HG03354 (cell line): ENCODE measurements at regions not wholly inside any gene's neighbourhood (a gene's known extent, or its start where the extent isn't known, plus 50 kb on each side); places are given as distances from the start of the nearest gene placed in this dataset.
"Not testable (repeated sequence)": the region's sequence is repeated elsewhere in the genome, so short reads cannot be mapped to it uniquely, and the experiment has no call there.

ENCODE experiments used
- ATAC-seq: cut with Tn5 transposase; IDR thresholded peaks from one replicate; pipeline ENCODE4 v1.9.1; 2021; ENCODE audit warnings: mild to moderate bottlenecking; ENCODE audit not compliant: unreplicated experiment, poor library complexity, severe bottlenecking

DNA sequence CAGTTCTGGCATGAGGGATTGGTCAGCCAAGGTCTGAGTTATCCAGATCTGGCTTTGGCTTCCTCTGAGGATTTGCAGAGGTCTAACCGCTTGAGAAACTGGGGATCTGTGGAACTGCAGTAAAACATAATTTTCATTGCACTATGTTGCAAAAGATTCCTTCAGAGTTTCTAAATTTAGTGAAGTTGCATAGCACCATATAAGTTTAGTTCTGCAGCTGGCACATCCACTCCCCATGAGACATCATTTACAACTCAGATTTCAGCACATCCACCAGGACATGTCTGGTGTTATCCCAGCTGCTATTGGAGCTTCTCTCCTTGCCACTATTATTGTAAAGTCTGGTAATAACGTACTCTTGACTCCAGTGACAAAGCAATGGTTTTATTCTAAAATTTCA, 181.5 kb downstream of the CWF19L2 start:
- no peak for ATAC-seq

DNA sequence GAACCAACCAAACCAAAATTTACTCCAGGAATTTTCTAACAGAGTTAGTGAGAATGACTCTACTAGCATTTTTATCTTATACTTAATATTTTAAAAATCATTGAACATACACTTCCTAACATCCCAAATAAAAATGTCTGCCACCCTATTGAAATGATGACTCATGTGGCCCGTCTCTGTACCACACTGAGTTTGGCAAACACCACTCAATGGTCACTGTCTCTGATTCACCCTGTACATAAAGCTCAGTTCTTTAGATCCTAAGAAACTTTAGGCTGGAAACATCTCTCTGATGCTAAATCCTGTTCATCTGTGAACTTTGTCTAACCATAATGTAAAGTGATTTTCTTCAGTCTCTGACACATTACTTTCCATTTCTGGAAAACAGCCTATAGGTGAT, 182.0 kb downstream of the CWF19L2 start:
- ATAC-seq = no peak

DNA sequence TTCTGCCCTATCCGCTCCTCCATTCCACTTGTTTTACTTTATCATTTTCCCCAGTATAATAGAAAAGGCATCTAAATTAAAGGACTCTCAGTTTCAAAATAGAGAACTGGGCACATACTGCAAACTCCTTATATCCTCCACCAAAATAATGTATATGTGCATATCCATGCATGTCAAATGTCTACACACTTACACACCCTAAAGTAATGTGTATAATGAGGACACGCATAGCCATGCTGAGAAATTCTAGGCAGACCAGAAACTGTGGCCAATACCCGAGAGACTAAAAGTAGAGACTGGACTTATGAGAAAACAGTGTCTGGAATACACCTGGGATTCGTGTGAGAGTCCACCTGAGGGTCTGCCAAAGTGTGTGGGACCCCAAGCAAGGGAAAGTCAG, 183.5 kb downstream of the CWF19L2 start:
- no peak for ATAC-seq

DNA sequence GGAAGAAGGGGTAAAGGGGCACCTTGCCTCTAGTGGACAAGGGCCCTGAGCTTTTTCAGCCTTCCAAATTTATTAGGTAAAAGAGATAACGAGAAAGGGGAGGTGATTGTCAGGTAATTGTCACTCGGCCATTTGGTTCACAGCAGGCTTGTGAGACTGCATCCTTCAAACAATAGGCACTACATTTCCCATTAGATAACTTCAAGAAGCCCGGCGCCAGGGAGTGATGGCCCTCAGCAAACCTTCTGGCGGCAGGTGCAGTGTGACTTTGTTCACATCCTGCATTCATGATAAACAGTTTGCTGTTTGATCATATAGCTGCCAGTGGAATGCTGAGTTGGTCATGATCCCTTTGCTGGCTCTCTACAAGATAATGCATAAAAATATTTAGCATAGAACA, 185.1 kb downstream of the CWF19L2 start:
- ATAC-seq = no peak

DNA sequence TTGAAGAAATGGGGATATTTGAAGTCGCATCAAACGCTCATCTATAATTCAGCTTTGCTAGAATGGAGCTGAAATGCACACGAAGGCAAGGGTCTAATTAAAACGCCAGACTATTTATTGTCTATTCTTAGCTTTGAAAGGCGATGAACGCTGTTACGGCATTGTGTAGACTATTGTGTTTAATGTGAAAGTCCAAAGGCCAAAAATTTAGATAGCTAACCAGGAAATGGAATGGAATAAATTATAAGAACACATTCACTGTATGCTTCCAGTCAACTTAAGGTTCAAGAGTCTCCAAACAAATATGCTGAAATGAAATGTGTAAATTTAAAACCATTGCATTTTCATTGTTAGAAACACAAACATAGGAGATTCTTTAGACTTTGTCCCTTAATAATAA, 186.2 kb downstream of the CWF19L2 start:
- no peak for ATAC-seq

DNA sequence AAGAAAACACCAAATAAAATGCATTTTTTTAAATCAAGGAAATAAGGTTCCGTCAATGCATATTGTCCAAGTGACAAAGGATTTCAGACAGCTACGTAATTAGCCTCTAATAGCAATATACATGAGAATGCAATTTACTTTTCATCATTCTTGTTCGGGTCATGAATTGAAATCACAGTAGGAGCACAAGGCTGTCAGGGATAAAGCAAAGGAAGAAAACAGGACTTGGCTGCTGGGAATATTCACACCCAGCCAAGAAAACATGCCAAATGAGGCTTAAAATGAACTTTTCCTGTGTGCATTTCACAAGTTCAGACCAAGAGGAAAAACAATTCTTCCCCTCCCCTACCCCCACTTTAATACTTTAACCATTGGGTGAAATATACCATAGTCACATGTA, 188.6 kb downstream of the CWF19L2 start:
- no peak for ATAC-seq

DNA sequence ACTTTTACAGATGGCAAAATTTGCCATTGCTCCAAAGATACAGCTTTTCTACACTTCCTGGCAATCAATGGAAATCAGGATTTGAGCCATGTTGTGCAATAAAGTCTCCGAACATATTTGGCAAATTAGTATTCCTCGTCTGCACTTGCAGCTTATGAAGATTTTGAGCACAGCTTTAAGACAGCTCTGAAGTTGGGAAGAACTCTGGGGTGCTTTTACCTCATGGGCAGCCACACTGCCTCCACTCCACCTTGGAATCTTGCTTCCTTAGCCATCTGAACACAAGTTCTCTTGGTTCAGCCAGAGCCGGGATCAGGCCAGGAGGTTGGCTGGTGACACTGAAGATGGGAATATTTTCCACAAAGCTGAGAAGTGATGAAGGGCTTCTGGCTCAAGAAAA, 191.2 kb downstream of the CWF19L2 start:
- ATAC-seq = no peak

DNA sequence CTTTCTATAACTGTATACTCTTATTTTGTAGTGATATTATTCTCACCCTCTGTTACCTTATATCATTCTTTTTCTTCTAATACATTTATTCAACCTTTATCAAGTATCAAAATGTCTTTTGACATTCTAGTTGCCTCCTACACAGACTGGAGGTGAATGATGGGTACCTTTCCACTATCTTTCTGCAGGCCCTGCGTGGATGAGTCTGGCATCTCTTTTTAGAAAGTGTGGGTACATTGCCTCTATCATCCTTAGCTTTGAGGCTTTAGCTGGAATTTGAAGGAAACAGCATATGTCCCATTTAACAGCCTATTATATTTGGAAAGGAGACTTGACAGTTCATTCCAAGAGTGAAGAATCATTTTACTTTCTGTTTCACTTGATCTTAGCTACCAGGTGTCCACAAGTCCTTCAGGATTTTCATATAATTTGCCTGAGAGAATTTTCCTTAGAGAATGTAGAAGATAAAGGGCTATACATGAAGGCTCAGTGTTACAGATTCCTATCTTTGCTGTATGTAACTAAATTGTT, 192.0 kb downstream of the CWF19L2 start:
- ATAC-seq = no peak

DNA sequence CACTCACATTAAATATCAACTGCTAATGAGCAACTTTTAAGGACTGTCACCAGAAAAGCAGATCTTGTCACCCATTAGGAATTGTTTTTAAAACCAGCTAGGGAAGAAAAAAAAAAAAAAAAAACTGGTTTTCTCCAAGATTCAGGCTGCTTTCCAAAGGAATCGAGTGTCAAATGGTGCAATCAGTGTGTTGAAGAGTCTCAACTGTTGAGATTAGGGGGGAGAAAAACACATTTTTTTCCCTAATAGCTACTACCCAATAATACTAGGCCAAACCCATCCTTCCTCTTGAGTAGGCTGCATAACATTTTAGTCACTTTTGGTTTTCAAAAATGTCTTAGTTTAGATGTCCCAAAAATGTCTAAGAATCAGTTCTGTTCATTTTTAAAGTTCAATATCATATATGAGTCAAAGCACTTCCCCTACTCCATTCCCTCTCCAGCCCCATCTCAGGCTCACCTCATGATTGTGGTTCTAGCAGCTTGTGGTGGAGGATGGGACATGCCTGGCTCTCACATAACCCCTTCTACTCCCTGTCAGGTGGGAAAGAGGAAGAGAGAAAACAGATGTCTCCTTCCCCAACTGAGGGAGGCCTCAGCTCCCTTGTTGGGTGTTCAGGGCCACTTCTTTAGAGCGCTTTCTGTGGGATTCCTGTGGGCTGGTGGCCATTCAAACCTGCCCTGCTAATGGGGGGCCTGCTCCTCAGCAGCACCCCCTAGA, 193.6 kb downstream of the CWF19L2 start:
- ATAC-seq = no peak

DNA sequence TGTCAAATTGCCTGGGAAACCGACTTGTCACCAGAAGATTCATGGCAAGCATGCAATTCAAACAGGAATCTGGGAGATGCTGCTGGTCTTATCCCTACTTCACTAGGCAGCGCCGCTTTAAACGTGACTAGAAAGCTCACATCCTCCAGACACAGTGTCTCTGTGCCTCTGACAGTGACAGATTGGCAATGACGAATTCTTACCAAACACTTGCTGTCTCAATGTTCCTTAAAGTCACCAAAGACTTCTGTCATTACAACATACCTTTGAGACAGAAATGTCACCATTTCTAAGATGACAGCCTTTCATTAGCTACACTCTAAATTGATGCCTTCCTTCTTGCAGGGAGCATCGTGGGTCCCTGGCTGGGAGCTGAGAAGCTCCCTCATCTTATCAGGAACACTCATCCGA, 197.8 kb downstream of the CWF19L2 start:
- ATAC-seq = no peak

DNA sequence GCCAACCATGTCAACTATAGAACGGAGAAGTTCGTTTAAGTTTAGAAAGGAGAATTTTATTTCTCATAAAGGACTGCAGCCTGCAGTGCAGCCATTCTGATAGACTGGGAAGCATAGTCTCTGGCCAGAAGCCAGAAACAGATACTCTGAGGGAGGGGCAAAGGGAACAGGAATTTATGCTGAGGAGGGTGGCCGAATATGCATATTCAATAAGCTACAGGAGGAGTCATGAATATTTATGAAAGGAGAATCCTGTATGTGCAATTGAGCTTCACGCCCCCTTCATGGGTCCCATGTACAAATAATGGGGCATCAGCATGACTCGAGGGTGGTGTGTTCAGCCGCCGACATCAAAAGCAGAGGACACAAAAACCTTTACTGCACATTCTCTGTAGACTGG, 199.9 kb downstream of the CWF19L2 start:
- ATAC-seq = no peak

DNA sequence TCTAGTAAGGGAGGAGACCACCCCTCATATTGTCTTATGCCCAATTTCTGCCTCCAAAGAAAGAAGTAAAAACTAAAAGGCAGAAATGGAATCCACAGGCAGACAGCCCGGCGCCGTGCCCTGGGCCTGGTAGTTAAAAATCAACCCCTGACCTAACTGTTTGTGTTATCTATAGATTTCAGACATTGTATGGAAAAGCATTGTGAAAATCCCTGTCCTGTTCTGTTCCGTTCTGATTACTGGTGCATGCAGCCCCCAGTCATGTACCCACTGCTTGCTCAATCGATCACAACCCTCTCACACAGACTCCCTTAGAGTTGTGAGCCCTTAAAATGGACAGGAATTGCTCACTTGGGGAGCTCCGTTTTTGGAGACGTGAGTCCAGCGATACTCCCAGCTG, 204.0 kb downstream of the CWF19L2 start:
- not testable (repeated sequence) for ATAC-seq

DNA sequence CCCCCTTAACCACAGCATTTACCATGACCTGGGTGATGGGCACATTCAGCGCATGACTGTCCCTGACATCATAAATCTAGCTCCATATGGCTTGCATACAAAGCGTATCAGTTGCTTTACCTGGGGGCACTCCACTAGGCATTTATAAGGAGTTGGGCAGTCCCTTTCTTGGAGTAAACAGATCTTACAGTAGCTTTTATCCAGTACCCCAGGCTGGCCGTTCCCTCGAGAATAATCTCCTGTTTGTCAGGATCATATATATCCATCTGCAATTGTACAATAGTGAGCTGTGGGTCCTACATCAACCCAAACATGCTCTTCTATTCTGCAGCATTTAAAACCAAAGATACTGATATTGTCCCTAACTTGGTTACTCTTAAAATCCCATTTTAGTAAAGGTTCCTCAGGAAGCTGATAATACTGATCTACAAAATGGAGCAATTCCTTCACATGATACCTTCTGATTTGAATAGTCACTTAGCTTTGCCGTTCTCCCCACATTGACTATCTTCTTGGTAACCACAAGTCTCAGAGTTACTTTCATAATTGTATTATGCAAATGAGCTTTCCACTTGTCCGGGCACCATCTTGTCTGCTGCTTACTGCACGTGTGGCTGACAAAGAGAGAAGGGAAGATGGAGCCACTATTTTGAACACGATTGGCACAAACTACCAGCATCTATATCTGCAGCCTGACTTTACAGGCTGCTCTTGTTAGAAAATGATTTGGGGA, 205.0 kb downstream of the CWF19L2 start:
- ATAC-seq = peak; percentile 96

DNA sequence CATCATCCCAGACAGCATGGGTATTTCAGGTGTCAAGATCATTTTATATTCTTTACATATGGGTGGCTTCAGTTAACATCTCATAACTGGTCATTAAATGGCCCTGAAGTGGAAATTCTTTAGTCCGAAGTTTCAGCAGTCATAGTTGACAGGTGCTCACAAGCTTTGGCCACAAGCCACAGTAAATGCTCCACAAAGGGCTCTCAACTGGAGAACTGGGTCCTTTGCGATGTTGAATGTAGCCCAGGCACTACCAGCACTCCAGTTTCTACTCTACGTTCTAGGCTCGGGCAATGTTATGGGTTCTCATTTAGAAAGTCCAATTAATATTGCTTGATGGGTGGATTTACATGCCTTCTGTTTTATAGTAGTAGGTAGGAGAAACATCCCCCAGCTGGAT, 206.3 kb downstream of the CWF19L2 start:
- no peak for ATAC-seq

DNA sequence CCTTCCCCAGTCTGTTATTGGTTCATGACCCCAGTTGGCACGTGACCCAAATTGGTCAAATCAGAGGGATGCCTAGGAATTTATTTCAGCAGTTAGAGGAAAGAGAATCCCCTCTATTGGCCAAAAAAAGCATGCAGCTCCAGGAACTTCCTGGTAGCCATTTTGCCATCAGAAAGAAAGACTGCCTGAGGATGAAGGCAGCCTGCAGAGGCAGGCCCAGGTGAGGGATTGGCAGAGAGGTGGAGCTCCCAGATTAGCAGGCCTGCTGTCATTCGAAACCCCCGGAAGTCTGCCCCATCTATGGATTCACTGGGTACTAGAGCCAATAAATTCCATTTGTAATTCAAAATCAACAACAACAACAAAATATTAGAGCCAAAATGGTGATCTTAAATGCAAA, 207.6 kb downstream of the CWF19L2 start:
- no peak for ATAC-seq

DNA sequence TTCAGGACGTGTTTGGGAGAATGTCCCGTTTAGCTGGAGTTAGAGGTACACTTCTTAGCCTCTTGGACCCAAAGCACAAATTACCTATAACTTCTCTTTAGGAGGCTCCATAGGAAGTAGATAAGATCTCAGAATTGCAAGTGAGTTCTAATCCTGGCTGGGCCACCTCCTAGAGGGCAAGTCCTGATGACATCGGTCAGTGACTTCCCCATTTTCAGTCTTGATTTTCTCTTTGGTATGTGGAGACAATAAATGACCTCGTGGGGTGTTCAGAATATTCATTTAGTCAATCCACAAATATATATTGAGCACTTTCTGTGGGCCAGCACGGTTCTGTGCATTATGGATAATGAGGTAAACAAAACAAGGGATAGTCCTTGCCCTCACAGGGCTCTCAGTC, 208.6 kb downstream of the CWF19L2 start:
- ATAC-seq = no peak

DNA sequence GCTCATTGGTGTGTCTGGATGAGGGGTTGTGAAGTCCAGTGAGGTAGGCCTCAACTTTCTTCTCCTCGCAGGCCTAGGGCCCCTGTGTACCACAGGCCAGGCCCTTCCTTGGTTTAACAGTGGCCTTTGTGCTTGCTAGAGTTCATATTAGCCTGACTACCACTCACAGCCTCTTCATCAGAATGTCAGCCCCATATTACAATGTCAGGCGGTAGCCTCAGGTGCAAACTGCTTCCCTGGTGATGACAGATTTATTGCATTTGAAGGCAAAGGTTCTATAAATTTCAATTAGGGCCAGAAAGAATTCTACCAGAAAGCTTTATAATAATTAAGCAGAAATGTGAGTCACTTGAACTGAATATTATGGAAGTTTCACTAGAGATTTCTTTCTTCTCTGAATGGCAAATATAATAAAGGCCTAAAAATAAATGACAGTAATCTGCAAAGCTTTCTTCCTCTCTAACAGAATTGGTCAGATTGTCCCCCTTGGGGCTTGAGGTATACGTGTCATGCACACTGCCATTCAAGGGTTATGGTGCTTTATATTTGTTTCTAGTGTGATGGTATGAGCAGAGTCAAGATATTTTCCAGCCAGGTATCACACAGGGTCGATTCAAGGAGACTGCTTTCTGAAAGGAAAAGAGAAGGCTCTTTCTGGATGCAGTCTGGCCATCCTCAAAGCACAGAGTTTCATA, 210.3 kb downstream of the CWF19L2 start:
- ATAC-seq = no peak

DNA sequence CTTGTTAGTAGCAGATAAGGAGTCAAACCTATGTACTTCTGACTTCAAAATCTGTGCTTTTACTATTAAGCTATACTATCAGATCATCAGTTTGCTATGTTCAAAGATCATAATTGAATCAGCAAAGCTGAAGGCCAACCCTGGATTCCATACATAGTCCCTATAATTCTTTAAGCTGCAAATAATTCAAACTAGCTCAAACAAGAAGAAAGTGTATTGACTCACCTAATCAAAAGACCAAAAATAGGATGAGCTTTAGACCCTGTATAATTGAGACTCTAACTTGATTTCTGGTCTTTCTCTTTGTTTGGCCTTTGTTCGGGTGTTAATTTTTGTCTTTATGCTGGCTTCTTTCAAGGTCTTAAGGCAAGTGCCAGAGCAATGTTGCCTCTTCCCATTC, 213.7 kb downstream of the CWF19L2 start:
- ATAC-seq = no peak

DNA sequence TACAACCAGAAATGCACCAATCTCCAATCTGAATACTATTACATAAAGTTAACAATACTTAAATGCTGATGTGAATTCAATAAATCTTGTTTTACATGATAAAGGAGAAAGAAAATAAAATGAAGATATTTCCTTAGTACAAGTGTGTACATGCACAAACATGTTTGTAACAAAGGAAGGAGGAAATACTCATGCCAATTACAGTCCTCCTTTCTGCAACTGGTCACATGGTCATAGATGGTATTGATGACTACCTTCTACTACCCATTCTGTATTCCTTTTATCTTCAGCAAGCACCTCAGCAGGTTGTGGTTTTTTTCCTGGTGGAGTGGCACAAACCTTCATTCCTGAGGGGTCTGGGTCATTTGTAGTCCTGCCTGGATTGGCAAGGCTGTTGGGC, 214.2 kb upstream of the GUCY1A2 start:
- ATAC-seq = no peak

DNA sequence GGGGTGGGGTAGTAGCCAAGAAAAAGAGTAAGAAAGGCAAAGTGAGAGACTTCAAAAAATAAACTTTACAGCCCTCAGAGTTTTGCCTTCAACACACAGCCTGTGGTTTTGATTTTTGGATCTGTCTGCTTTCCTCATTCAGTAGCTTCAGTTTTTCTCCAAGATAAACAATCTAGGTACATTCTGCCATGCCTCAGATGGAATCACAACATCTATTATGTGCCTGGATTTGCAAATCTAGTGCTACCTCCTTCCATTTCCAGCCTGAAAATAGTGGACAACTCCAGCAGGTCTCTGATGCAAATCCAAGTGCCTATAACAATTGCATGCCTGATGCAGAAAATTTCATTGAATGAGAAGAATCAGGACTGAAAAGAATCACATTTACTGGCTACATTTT, 206.6 kb upstream of the GUCY1A2 start:
- ATAC-seq = no peak
